Epithelial cell of esophagus (primary cell): ENCODE measurements at regions not wholly inside any gene's neighbourhood (a gene's known extent, or its start where the extent isn't known, plus 50 kb on each side); places are given as distances from the start of the nearest gene placed in this dataset.
A peak's percentile ranks its signal among the peaks of the same experiment; 100 is the strongest.

ENCODE experiments used
- DNase-seq: peaks from one replicate; pipeline ENCODE4 v3.0.0; 2010; ENCODE audit warnings: low read depth
- H3K4me3 ChIP-seq: 2 replicates; pipeline ENCODE4 v1.5.1; 2011; ENCODE audit warnings: mild to moderate bottlenecking, low read length, control low read depth
- TF ChIP-seq, protein P1 (sequence below): IDR thresholded peaks from 2 replicates; pipeline ENCODE4 v1.5.1; 2011; ENCODE audit warnings: low read depth, mild to moderate bottlenecking, low read length, control low read depth, inconsistent platforms; ENCODE audit not compliant: insufficient read depth; ENCODE audit errors: missing control alignments

GRCh38 chr4:181685461-181685860, 557.7 kb upstream of the TENM3 start:
- peak; percentile 56 for DNase-seq
- TF ChIP-seq, protein P1, sequence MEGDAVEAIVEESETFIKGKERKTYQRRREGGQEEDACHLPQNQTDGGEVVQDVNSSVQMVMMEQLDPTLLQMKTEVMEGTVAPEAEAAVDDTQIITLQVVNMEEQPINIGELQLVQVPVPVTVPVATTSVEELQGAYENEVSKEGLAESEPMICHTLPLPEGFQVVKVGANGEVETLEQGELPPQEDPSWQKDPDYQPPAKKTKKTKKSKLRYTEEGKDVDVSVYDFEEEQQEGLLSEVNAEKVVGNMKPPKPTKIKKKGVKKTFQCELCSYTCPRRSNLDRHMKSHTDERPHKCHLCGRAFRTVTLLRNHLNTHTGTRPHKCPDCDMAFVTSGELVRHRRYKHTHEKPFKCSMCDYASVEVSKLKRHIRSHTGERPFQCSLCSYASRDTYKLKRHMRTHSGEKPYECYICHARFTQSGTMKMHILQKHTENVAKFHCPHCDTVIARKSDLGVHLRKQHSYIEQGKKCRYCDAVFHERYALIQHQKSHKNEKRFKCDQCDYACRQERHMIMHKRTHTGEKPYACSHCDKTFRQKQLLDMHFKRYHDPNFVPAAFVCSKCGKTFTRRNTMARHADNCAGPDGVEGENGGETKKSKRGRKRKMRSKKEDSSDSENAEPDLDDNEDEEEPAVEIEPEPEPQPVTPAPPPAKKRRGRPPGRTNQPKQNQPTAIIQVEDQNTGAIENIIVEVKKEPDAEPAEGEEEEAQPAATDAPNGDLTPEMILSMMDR = no peak
- H3K4me3 ChIP-seq = no peak overlapping the region

DNA sequence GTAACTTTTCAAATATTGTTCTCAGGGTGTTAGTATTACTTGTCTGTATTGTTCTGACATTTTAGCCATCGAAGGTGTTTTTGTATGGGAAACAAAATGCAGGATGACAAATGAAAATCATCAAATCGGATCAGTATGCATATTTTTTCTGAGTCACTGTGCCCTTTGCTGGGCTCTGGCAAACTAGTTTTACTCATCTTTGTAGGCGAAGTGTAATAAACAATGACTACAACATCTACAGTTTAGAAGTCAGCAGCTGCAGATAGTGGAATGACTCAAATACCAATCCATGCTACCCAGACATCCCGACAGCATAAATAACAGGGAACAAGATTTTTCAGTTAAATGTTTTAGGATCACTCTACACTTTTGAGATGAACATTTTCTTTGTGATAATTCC, 557.3 kb upstream of the TENM3 start:
- DNase-seq = peak; percentile 73
- H3K4me3 ChIP-seq = no peak overlapping the region
- TF ChIP-seq, protein P1 = no peak

- H3K4me3 ChIP-seq = no peak overlapping the region
- DNase-seq = no peak
- TF ChIP-seq, protein P1 = no peak
These were observed 556.1 kb upstream of the TENM3 start for GRCh38 chr4:181687116-181687515.

GRCh38 chr4:181688432-181688831, 554.8 kb upstream of the TENM3 start:
- DNase-seq = no peak
- H3K4me3 ChIP-seq = no peak overlapping the region
- TF ChIP-seq, protein P1 = no peak

GRCh38 chr4:181688872-181689271, 554.3 kb upstream of the TENM3 start:
- no peak for DNase-seq
- H3K4me3 ChIP-seq = no peak overlapping the region
- TF ChIP-seq, protein P1 = no peak

GRCh38 chr4:181690498-181690897, 552.7 kb upstream of the TENM3 start:
- DNase-seq = no peak
- no peak overlapping the region for H3K4me3 ChIP-seq
- TF ChIP-seq, protein P1 = no peak

GRCh38 chr4:181692965-181693364, 550.2 kb upstream of the TENM3 start:
- TF ChIP-seq, protein P1 = no peak
- DNase-seq = no peak
- no peak overlapping the region for H3K4me3 ChIP-seq
